ENCODE measurements at regions not wholly inside any gene's neighbourhood (a gene's known extent, or its start where the extent isn't known, plus 50 kb on each side); places are given as distances from the start of the nearest gene placed in this dataset.

GRCh38 chr16:18059089-18059488 is 277.4 kb downstream of the NPIPA8 start:
- no peak for DNase-seq (ENCODE audit: low read depth in 2 of 2)

GRCh38 chr16:18055411-18055916 is 281.1 kb downstream of the NPIPA8 start:
- DNase-seq (ENCODE audit: low read depth in 2 of 2): no peak

- DNase-seq (ENCODE audit: low read depth in 2 of 2): no peak
Observed at GRCh38 chr16:18050777-18051176, 285.8 kb downstream of the NPIPA8 start.

GRCh38 chr16:18050234-18050633 is 286.3 kb downstream of the NPIPA8 start:
- DNase-seq (ENCODE audit: low read depth in 2 of 2): no peak

- no peak for DNase-seq (ENCODE audit: low read depth in 2 of 2)
Observed at GRCh38 chr16:18049547-18050133, 286.9 kb downstream of the NPIPA8 start.

GRCh38 chr16:18048853-18049546 is 287.5 kb downstream of the NPIPA8 start:
- DNase-seq (ENCODE audit: low read depth in 2 of 2): no peak

GRCh38 chr16:18047761-18048160 is 288.8 kb downstream of the NPIPA8 start:
- DNase-seq (ENCODE audit: low read depth in 2 of 2): no peak

GRCh38 chr16:18045356-18045755 is 291.2 kb downstream of the NPIPA8 start:
- no peak for DNase-seq (ENCODE audit: low read depth in 2 of 2)

GRCh38 chr16:18041864-18042834 is 294.4 kb downstream of the NPIPA8 start:
- no peak for DNase-seq (ENCODE audit: low read depth in 2 of 2)

- DNase-seq (ENCODE audit: low read depth in 2 of 2): no peak
Observed at GRCh38 chr16:18039931-18040330, 296.6 kb downstream of the NPIPA8 start.

GRCh38 chr16:18037051-18037450 is 299.5 kb downstream of the NPIPA8 start:
- no peak for DNase-seq (ENCODE audit: low read depth in 2 of 2)

GRCh38 chr16:18024611-18025010 is 311.9 kb downstream of the NPIPA8 start:
- no peak for DNase-seq (ENCODE audit: low read depth in 2 of 2)

- no peak for DNase-seq (ENCODE audit: low read depth in 2 of 2)
Observed at GRCh38 chr16:18018376-18018775, 318.2 kb downstream of the NPIPA8 start.

GRCh38 chr16:18013863-18014262 is 322.7 kb downstream of the NPIPA8 start:
- DNase-seq (ENCODE audit: low read depth in 2 of 2): no peak

- DNase-seq (ENCODE audit: low read depth in 2 of 2): no peak
Observed at GRCh38 chr16:18008356-18008755, 328.2 kb downstream of the NPIPA8 start.

- no peak for DNase-seq (ENCODE audit: low read depth in 2 of 2)
Observed at GRCh38 chr16:18003033-18003432, 333.5 kb downstream of the NPIPA8 start.

- no peak for DNase-seq (ENCODE audit: low read depth in 2 of 2)
Observed at GRCh38 chr16:17998996-17999395, 337.5 kb downstream of the NPIPA8 start.

GRCh38 chr16:17998550-17998949 is 338.0 kb downstream of the NPIPA8 start:
- no peak for DNase-seq (ENCODE audit: low read depth in 2 of 2)

GRCh38 chr16:17994027-17994426 is 342.5 kb downstream of the NPIPA8 start:
- DNase-seq (ENCODE audit: low read depth in 2 of 2): no peak

- no peak for DNase-seq (ENCODE audit: low read depth in 2 of 2)
Observed at GRCh38 chr16:17992416-17992815, 344.1 kb downstream of the NPIPA8 start.

GRCh38 chr16:17989255-17989654 is 347.3 kb downstream of the NPIPA8 start:
- no peak for DNase-seq (ENCODE audit: low read depth in 2 of 2)

- no peak for DNase-seq (ENCODE audit: low read depth in 2 of 2)
Observed at GRCh38 chr16:17988839-17989238, 347.7 kb downstream of the NPIPA8 start.
